ENCODE measurements at regions not wholly inside any gene's neighbourhood (a gene's known extent, or its start where the extent isn't known, plus 50 kb on each side); places are given as distances from the start of the nearest gene placed in this dataset.

DNA sequence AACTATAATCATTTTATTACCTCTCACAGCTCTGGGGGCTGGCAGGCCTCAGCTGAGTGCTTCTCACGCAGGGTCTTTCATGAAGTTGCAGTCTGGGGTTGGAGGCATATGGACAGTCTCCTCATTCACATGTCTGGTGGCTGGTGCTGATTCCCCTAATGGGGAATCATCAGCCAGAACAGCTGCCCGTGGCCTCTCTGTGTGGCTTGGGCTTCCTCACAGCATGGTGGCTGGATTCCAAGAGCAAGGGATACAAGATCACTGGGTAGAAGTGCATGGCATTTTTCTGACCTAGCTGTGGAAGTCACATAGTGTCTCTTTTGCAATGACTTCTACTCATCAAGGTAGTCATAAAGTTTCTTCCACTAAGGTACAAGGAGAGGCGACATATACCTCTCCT, 59.0 kb upstream of the LAPTM4A start:
- TF ChIP-seq, protein P1, sequence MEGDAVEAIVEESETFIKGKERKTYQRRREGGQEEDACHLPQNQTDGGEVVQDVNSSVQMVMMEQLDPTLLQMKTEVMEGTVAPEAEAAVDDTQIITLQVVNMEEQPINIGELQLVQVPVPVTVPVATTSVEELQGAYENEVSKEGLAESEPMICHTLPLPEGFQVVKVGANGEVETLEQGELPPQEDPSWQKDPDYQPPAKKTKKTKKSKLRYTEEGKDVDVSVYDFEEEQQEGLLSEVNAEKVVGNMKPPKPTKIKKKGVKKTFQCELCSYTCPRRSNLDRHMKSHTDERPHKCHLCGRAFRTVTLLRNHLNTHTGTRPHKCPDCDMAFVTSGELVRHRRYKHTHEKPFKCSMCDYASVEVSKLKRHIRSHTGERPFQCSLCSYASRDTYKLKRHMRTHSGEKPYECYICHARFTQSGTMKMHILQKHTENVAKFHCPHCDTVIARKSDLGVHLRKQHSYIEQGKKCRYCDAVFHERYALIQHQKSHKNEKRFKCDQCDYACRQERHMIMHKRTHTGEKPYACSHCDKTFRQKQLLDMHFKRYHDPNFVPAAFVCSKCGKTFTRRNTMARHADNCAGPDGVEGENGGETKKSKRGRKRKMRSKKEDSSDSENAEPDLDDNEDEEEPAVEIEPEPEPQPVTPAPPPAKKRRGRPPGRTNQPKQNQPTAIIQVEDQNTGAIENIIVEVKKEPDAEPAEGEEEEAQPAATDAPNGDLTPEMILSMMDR (IDR thresholded peaks at IDR 0.05; ENCODE audit: low read length), result no peak
- TF ChIP-seq EZH2phosphoT487 (IDR thresholded peaks at IDR 0.05; ENCODE audit: low read length), result no peak
- TF ChIP-seq EZH2 (optimal IDR thresholded peaks at IDR 0.05; ENCODE audit: low read depth, low read length), result no peak
